GM18870 (cell line): ENCODE measurements at regions not wholly inside any gene's neighbourhood (a gene's known extent, or its start where the extent isn't known, plus 50 kb on each side); places are given as distances from the start of the nearest gene placed in this dataset.
"Not testable (repeated sequence)": the region's sequence is repeated elsewhere in the genome, so short reads cannot be mapped to it uniquely, and the experiment has no call there.

Experiments used
- ATAC-seq: cut with Tn5 transposase; IDR thresholded peaks from one replicate; pipeline ENCODE4 v1.9.1; 2021; ENCODE audit warnings: moderate library complexity; ENCODE audit not compliant: unreplicated experiment

- ATAC-seq, result no peak
Observed at GRCh38 chr13:42474954-42475353, 99.0 kb upstream of the TNFSF11 start.

- no peak for ATAC-seq
Observed at GRCh38 chr13:42477596-42478190, 96.3 kb upstream of the TNFSF11 start.

GRCh38 chr13:42478531-42479156 lies 95.3 kb upstream of the TNFSF11 start:
- ATAC-seq, result no peak

- ATAC-seq, result no peak
Observed at GRCh38 chr13:42484386-42484785, 89.6 kb upstream of the TNFSF11 start.

- ATAC-seq, result no peak
Observed at GRCh38 chr13:42485272-42485671, 88.7 kb upstream of the TNFSF11 start.

- ATAC-seq, result no peak
Observed at GRCh38 chr13:42486711-42487198, 87.2 kb upstream of the TNFSF11 start.

GRCh38 chr13:42487221-42487620 lies 86.7 kb upstream of the TNFSF11 start:
- no peak for ATAC-seq

GRCh38 chr13:42490676-42491075 lies 83.3 kb upstream of the TNFSF11 start:
- ATAC-seq, result no peak

GRCh38 chr13:42492372-42492920 lies 81.5 kb upstream of the TNFSF11 start:
- ATAC-seq, result no peak

- no peak for ATAC-seq
Observed at GRCh38 chr13:42494157-42494556, 79.8 kb upstream of the TNFSF11 start.

GRCh38 chr13:42495255-42495654 lies 78.7 kb upstream of the TNFSF11 start:
- no peak for ATAC-seq

- no peak for ATAC-seq
Observed at GRCh38 chr13:42495751-42496150, 78.2 kb upstream of the TNFSF11 start.

GRCh38 chr13:42496926-42497554 lies 76.9 kb upstream of the TNFSF11 start:
- ATAC-seq, result not testable (repeated sequence)

- peak; percentile 94 for ATAC-seq
Observed at GRCh38 chr13:42497798-42498197, 76.2 kb upstream of the TNFSF11 start.

- ATAC-seq, result no peak
Observed at GRCh38 chr13:42498521-42498920, 75.4 kb upstream of the TNFSF11 start.
